Mesendoderm (in vitro differentiated cells): ENCODE measurements at regions not wholly inside any gene's neighbourhood (a gene's known extent, or its start where the extent isn't known, plus 50 kb on each side); places are given as distances from the start of the nearest gene placed in this dataset.
"Not testable (repeated sequence)": the region's sequence is repeated elsewhere in the genome, so short reads cannot be mapped to it uniquely, and the experiment has no call there.

Experiments
- DNase-seq: peaks from one replicate; pipeline ENCODE4 v3.0.0; 2013
- H2AK5ac ChIP-seq: 2 replicates; pipeline ENCODE4 v1.6.1; 2013; ENCODE audit warnings: low read length, inconsistent platforms
- H2BK120ac ChIP-seq: 2 replicates; pipeline ENCODE4 v1.6.1; 2013; ENCODE audit warnings: low read depth, mild to moderate bottlenecking, low read length, moderate library complexity, mixed read lengths
- H2BK15ac ChIP-seq: replicated peaks from 2 replicates; pipeline ENCODE4 v1.6.1; 2013; ENCODE audit warnings: low read depth, mild to moderate bottlenecking, moderate library complexity
- H2BK5ac ChIP-seq: 2 replicates; pipeline ENCODE4 v1.6.1; 2013; ENCODE audit warnings: low read length, inconsistent platforms
- H3K18ac ChIP-seq: 2 replicates; pipeline ENCODE4 v1.6.1; 2013; ENCODE audit warnings: mild to moderate bottlenecking, low read length, mixed read lengths
- H3K23ac ChIP-seq: one replicate; pipeline ENCODE4 v1.6.1; 2013; ENCODE audit warnings: low read length
- H3K27ac ChIP-seq: 2 replicates; pipeline ENCODE4 v1.5.1; 2013; ENCODE audit warnings: low read depth, mild to moderate bottlenecking, inconsistent platforms, low read length, moderate library complexity
- H3K27me3 ChIP-seq: 2 replicates; pipeline ENCODE4 v1.6.1; 2013; ENCODE audit warnings: low read length, control low read depth, mild to moderate bottlenecking, inconsistent platforms; ENCODE audit not compliant: insufficient read depth, poor library complexity
- H3K36me3 ChIP-seq: 2 replicates; pipeline ENCODE4 v1.6.1; 2013; ENCODE audit warnings: low read length, inconsistent platforms; ENCODE audit not compliant: control insufficient read depth, insufficient read depth
- H3K4ac ChIP-seq: one replicate; pipeline ENCODE4 v1.6.1; 2013; ENCODE audit warnings: low read depth, mild to moderate bottlenecking, low read length, moderate library complexity
- H3K4me1 ChIP-seq: 2 replicates; pipeline ENCODE4 v1.6.1; 2013; ENCODE audit warnings: low read depth, low read length, inconsistent platforms; ENCODE audit not compliant: control insufficient read depth
- H3K4me2 ChIP-seq: 2 replicates; pipeline ENCODE4 v1.6.1; 2013; ENCODE audit warnings: low read length
- H3K4me3 ChIP-seq: 2 replicates; pipeline ENCODE4 v1.5.1; 2013; ENCODE audit warnings: mild to moderate bottlenecking, low read length
- H3K56ac ChIP-seq: one replicate; pipeline ENCODE4 v1.6.1; 2013; ENCODE audit warnings: low read length
- H3K79me1 ChIP-seq: 2 replicates; pipeline ENCODE4 v1.6.1; 2013; ENCODE audit warnings: low read length, inconsistent platforms
- H3K79me2 ChIP-seq: 2 replicates; pipeline ENCODE4 v1.6.1; 2013; ENCODE audit warnings: mild to moderate bottlenecking, low read length; ENCODE audit not compliant: control insufficient read depth, insufficient read depth
- H3K9ac ChIP-seq: 2 replicates; pipeline ENCODE4 v1.6.1; 2013; ENCODE audit warnings: low read length, inconsistent platforms
- H4K5ac ChIP-seq: one replicate; pipeline ENCODE4 v1.6.1; 2013; ENCODE audit warnings: low read length
- H4K8ac ChIP-seq: one replicate; pipeline ENCODE4 v1.6.1; 2013; ENCODE audit warnings: low read depth, mild to moderate bottlenecking, control low read depth, low read length, moderate library complexity
- WGBS: extraction: QIAGEN DNeasy Blood & Tissue Kit; methylation state at CpG from one replicate; pipeline ENCODE4 v1.1.7; 2013; ENCODE audit warnings: low lambda C conversion rate, missing lambda C conversion rate; ENCODE audit not compliant: insufficient coverage; ENCODE audit errors: extremely low coverage; 5-methylcytosine and 5-hydroxymethylcytosine counted together

DNA sequence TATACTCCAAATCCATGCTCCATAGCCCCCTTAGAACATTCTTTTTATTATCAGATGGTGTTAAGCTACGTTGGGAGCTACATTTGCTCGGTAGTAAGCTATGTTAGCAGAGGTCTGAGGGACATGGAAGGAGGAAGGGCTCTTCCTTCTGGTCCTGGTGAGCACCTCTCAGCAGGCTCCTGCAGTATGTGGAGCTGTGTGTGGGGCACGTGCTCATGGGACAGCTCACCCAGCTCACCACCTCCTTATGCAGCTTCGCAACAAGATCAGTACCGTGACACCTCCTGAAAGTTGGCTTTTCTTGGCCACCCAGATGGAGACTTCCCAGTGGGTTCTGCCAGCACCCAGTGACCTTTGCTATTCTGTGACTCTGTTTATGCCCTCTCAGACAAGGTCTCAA lies 400.5 kb upstream of the SLC10A2 start:
- Histone ChIP-seq H3K56ac (no peak overlapping the region), H3K4me3 (no peak overlapping the region), H3K18ac (no peak overlapping the region), H3K23ac (no peak overlapping the region), H2BK5ac (no peak overlapping the region), H2BK120ac (no peak overlapping the region), H3K27ac (no peak overlapping the region), H3K4me2 (no peak overlapping the region), H3K79me2 (no peaks in the 10 kb centered on the region), H4K8ac (no peak overlapping the region), H3K4ac (no peak overlapping the region), H2BK15ac (no peak overlapping the region), H3K36me3 (no peaks in the 10 kb centered on the region), H4K5ac (no peak overlapping the region), H3K4me1 (no peaks in the 10 kb centered on the region), H3K27me3 (no peaks in the 10 kb centered on the region), H3K79me1 (no peaks in the 10 kb centered on the region), H3K9ac (no peak overlapping the region), H2AK5ac (no peak overlapping the region)
- no CpG with 5 or more reads among the region's 5 CpGs for WGBS
- DNase-seq, result no peak

- H3K4me1 ChIP-seq, H2BK5ac ChIP-seq, H3K27ac ChIP-seq, H2AK5ac ChIP-seq, H2BK120ac ChIP-seq, H3K23ac ChIP-seq, H4K8ac ChIP-seq, H4K5ac ChIP-seq, H3K79me1 ChIP-seq, H3K4ac ChIP-seq, H3K56ac ChIP-seq, H3K36me3 ChIP-seq, H3K4me3 ChIP-seq, DNase-seq, H3K27me3 ChIP-seq, H3K79me2 ChIP-seq, H3K18ac ChIP-seq, H3K9ac ChIP-seq, H3K4me2 ChIP-seq, H2BK15ac ChIP-seq: not testable (repeated sequence)
- no CpG with 5 or more reads among the region's 3 CpGs for WGBS
Measured at GRCh38 chr13:103460246-103460645, 394.0 kb upstream of the SLC10A2 start.

GRCh38 chr13:103457050-103457449 lies 390.8 kb upstream of the SLC10A2 start:
- not testable (repeated sequence) for H2BK15ac ChIP-seq, H3K18ac ChIP-seq, H3K56ac ChIP-seq, H3K9ac ChIP-seq, H3K79me1 ChIP-seq, H3K23ac ChIP-seq, H2AK5ac ChIP-seq, H3K27ac ChIP-seq, H3K4ac ChIP-seq, H2BK5ac ChIP-seq, H3K79me2 ChIP-seq, H3K4me1 ChIP-seq, H3K27me3 ChIP-seq, H3K4me3 ChIP-seq, H4K5ac ChIP-seq, H3K36me3 ChIP-seq, H4K8ac ChIP-seq, H3K4me2 ChIP-seq, H2BK120ac ChIP-seq, DNase-seq
- WGBS, result no CpG with 5 or more reads among the region's 14 CpGs

DNA sequence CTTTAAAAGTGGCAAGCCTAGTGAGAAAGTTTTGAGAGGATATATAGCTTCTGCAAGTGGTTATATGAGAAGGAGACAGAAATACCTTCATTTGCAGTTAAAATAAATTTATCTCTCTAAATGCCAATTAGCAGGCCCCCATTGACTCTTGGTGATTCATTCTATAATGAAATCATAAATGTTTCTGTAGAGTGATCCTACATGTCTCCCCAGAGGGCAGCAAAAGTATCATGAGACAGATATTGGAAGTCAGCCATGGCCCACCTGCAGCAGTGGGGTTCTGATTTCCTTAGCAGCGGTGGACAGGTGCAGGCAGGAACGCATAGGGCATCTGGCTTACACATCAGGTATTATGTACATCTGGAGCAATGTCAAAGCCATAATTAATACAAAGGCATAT lies 385.4 kb upstream of the SLC10A2 start:
- no peak for DNase-seq
- no CpG with 5 or more reads among the region's 2 CpGs for WGBS
- Histone ChIP-seq H3K4me1 (no peaks in the 10 kb centered on the region), H3K56ac (no peak overlapping the region), H3K79me1 (no peaks in the 10 kb centered on the region), H3K9ac (no peak overlapping the region), H4K5ac (no peak overlapping the region), H4K8ac (no peak overlapping the region), H2BK5ac (no peak overlapping the region), H3K4me2 (no peak overlapping the region), H2AK5ac (no peak overlapping the region), H2BK15ac (no peak overlapping the region), H2BK120ac (no peak overlapping the region), H3K27ac (no peak overlapping the region), H3K79me2 (no peaks in the 10 kb centered on the region), H3K27me3 (no peaks in the 10 kb centered on the region), H3K36me3 (no peaks in the 10 kb centered on the region), H3K23ac (no peak overlapping the region), H3K4me3 (no peak overlapping the region), H3K18ac (no peak overlapping the region), H3K4ac (no peak overlapping the region)

- no peak overlapping the region for H3K18ac ChIP-seq
- H3K56ac ChIP-seq, result no peak overlapping the region
- H4K8ac ChIP-seq, result no peak overlapping the region
- no peak overlapping the region for H4K5ac ChIP-seq
- no peak overlapping the region for H3K4ac ChIP-seq
- no peak overlapping the region for H3K4me3 ChIP-seq
- H2BK15ac ChIP-seq, result no peak overlapping the region
- no peak overlapping the region for H2BK5ac ChIP-seq
- H3K27ac ChIP-seq, result no peak overlapping the region
- H2BK120ac ChIP-seq, result no peak overlapping the region
- H2AK5ac ChIP-seq, result no peak overlapping the region
- WGBS, result no CpG with 5 or more reads among the region's 4 CpGs
- no peaks in the 10 kb centered on the region for H3K79me1 ChIP-seq
- peak; percentile 57 for DNase-seq
- no peaks in the 10 kb centered on the region for H3K79me2 ChIP-seq
- H3K23ac ChIP-seq, result no peak overlapping the region
- no peaks in the 10 kb centered on the region for H3K4me1 ChIP-seq
- H3K9ac ChIP-seq, result no peak overlapping the region
- no peaks in the 10 kb centered on the region for H3K27me3 ChIP-seq
- H3K4me2 ChIP-seq, result no peak overlapping the region
- no peaks in the 10 kb centered on the region for H3K36me3 ChIP-seq
Measured at GRCh38 chr13:103443604-103444003, 377.4 kb upstream of the SLC10A2 start.

- Histone ChIP-seq H3K4me3 (no peak overlapping the region), H3K9ac (no peak overlapping the region), H3K56ac (no peak overlapping the region), H3K18ac (no peak overlapping the region), H2BK5ac (no peak overlapping the region), H3K36me3 (no peaks in the 10 kb centered on the region), H2AK5ac (no peak overlapping the region), H3K4me1 (no peaks in the 10 kb centered on the region), H2BK120ac (no peak overlapping the region), H3K4me2 (no peak overlapping the region), H3K4ac (no peak overlapping the region), H3K27me3 (no peaks in the 10 kb centered on the region), H3K27ac (no peak overlapping the region), H4K5ac (no peak overlapping the region), H4K8ac (no peak overlapping the region), H2BK15ac (no peak overlapping the region), H3K79me1 (no peaks in the 10 kb centered on the region), H3K79me2 (no peaks in the 10 kb centered on the region), H3K23ac (no peak overlapping the region)
- no CpG with 5 or more reads among the region's 1 CpG for WGBS
- DNase-seq, result no peak
Measured at GRCh38 chr13:103437651-103438050, 371.4 kb upstream of the SLC10A2 start.
